AG04449 (cell line): ENCODE measurements at regions not wholly inside any gene's neighbourhood (a gene's known extent, or its start where the extent isn't known, plus 50 kb on each side); places are given as distances from the start of the nearest gene placed in this dataset.

Source experiments
- CTCF ChIA-PET: fragments of 350-600 bp; formaldehyde crosslinking; extraction: SDS; loops from one replicate; lab custom pipeline; 2021; ENCODE audit warnings: antibody characterized with exemption; lab: Yijun Ruan, JAX
- POLR2A ChIA-PET: fragments of 400-600, 350-600 bp; formaldehyde crosslinking; extraction: SDS; loops from one replicate; lab custom pipeline; 2020; ENCODE audit warnings: antibody characterized with exemption, inconsistent platforms; lab: Yijun Ruan, JAX
- DNase-seq: peaks from one replicate; pipeline ENCODE4 v3.0.0-alpha.2; 2010; ENCODE audit warnings: low read depth, low spot score
- H3K4me3 ChIP-seq: 2 replicates; pipeline ENCODE4 v1.5.1; 2011; ENCODE audit warnings: low read depth, mild to moderate bottlenecking, control low read depth, low read length
- CTCF ChIP-seq: IDR thresholded peaks from one replicate; pipeline ENCODE4 v1.5.1; 2011; ENCODE audit warnings: mild to moderate bottlenecking, moderate library complexity, low read length, control low read depth, inconsistent platforms; ENCODE audit not compliant: insufficient read depth; ENCODE audit errors: missing control alignments

- POLR2A ChIA-PET, result no interaction called here
- CTCF ChIA-PET, result interaction anchor here (1.1 to 1.2 kb wide), 2 partner anchors 16 to 19 kb away, joined by 3 read pairs; no protein-coding TSS in a partner anchor
- DNase-seq, result no peak
- TF ChIP-seq CTCF, result no peak
- no peak overlapping the region for H3K4me3 ChIP-seq
Observed at GRCh38 chr4:159428975-159429692, 326.3 kb downstream of the RAPGEF2 start.

- no peak overlapping the region for H3K4me3 ChIP-seq
- CTCF ChIA-PET, result interaction anchor here (1.1 to 1.2 kb wide), 3 partner anchors 16 to 26 kb away, joined by 3 to 4 read pairs (median 3); no protein-coding TSS in a partner anchor
- POLR2A ChIA-PET, result no interaction called here
- no peak for TF ChIP-seq CTCF
- no peak for DNase-seq
Observed at GRCh38 chr4:159429693-159430035, 326.8 kb downstream of the RAPGEF2 start.

- ChIA-PET CTCF (interaction anchor here (1.1 kb wide), 1 partner anchor 24 kb away, joined by 4 read pairs; no protein-coding TSS in a partner anchor), POLR2A (no interaction called here)
- no peak overlapping the region for H3K4me3 ChIP-seq
- DNase-seq, result no peak
- TF ChIP-seq CTCF, result no peak
Observed at GRCh38 chr4:159430896-159431295, 328.0 kb downstream of the RAPGEF2 start.

- DNase-seq, result no peak
- ChIA-PET CTCF (interaction anchor here (0.8 to 2.2 kb wide), 3 partner anchors 11 to 35 kb away, joined by 3 to 5 read pairs (median 3); no protein-coding TSS in a partner anchor), POLR2A (no interaction called here)
- TF ChIP-seq CTCF, result no peak
- H3K4me3 ChIP-seq, result no peak overlapping the region
Observed at GRCh38 chr4:159432436-159432835, 329.6 kb downstream of the RAPGEF2 start.

- POLR2A ChIA-PET, result no interaction called here
Observed at GRCh38 chr4:159433337-159433736, 330.5 kb downstream of the RAPGEF2 start.

More at GRCh38 chr4:159433337-159433736, 330.5 kb downstream of the RAPGEF2 start:
- H3K4me3 ChIP-seq, result no peak overlapping the region
- no peak for TF ChIP-seq CTCF
- CTCF ChIA-PET, result interaction anchor here (2.2 kb wide), 1 partner anchor 11 kb away, joined by 5 read pairs; no protein-coding TSS in a partner anchor
- DNase-seq, result no peak
